Mesothelial cell of epicardium (in vitro differentiated cells): ENCODE measurements at regions not wholly inside any gene's neighbourhood (a gene's known extent, or its start where the extent isn't known, plus 50 kb on each side); places are given as distances from the start of the nearest gene placed in this dataset.

Source experiments
- DNase-seq, 2 experiments: peaks; one replicate each; pipeline ENCODE4 v3.0.0; 2021; ENCODE audit warnings: low spot score in 2 of 2; ENCODE audit not compliant: unreplicated experiment in 2 of 2
- H3K27ac Mint-ChIP-seq: 2 replicates; pipeline ENCODE4 v1.8.0; 2021; ENCODE audit warnings: mixed read lengths
- H3K27me3 Mint-ChIP-seq: 2 replicates; pipeline ENCODE4 v1.8.0; 2021; ENCODE audit warnings: low read depth, mixed read lengths
- H3K36me3 Mint-ChIP-seq: 2 replicates; pipeline ENCODE4 v1.8.0; 2021; ENCODE audit warnings: mixed read lengths
- H3K4me1 Mint-ChIP-seq: 2 replicates; pipeline ENCODE4 v1.8.0; 2021; ENCODE audit warnings: mixed read lengths
- H3K4me3 Mint-ChIP-seq: 2 replicates; pipeline ENCODE4 v1.8.0; 2021; ENCODE audit warnings: mild to moderate bottlenecking, moderate library complexity, mixed read lengths
- H3K9me3 Mint-ChIP-seq: 2 replicates; pipeline ENCODE4 v1.8.0; 2021; ENCODE audit warnings: mixed read lengths
- TF ChIP-seq, protein P1 (sequence below): fragments of 200-600 bp; sonication (generic); IDR thresholded peaks from one replicate; pipeline ENCODE4 v1.5.0; 2021; ENCODE audit warnings: antibody characterized with exemption; ENCODE audit not compliant: unreplicated experiment

DNA sequence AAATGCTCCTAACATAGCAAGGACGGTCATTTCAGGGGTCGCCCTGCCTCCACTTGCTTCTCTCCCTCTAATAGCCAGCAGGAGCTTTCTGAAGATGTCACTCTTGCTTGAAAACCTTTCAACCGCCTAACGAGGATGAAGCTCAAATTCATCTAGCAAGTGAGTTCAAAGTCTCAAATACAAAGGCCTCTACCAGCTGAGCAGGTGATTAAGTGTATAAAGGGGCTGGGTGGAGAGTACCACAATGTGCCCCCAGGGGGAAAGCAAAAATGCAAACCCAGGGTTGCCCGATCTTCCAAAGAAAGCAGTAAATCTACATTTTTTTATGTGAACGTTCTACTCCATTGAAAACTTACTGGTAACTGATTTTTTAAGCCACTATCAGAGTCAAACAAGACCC lies 50.4 kb upstream of the GRIP2 start:
- Mint-ChIP-seq H3K27me3 (peaks cover 78% of the 10 kb centered on the region), H3K4me1 (no peaks in the 10 kb centered on the region), H3K36me3 (no peaks in the 10 kb centered on the region), H3K9me3 (no peaks in the 10 kb centered on the region), H3K4me3 (no peak overlapping the region), H3K27ac (no peak overlapping the region)
- TF ChIP-seq, protein P1, sequence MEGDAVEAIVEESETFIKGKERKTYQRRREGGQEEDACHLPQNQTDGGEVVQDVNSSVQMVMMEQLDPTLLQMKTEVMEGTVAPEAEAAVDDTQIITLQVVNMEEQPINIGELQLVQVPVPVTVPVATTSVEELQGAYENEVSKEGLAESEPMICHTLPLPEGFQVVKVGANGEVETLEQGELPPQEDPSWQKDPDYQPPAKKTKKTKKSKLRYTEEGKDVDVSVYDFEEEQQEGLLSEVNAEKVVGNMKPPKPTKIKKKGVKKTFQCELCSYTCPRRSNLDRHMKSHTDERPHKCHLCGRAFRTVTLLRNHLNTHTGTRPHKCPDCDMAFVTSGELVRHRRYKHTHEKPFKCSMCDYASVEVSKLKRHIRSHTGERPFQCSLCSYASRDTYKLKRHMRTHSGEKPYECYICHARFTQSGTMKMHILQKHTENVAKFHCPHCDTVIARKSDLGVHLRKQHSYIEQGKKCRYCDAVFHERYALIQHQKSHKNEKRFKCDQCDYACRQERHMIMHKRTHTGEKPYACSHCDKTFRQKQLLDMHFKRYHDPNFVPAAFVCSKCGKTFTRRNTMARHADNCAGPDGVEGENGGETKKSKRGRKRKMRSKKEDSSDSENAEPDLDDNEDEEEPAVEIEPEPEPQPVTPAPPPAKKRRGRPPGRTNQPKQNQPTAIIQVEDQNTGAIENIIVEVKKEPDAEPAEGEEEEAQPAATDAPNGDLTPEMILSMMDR: no peak
- DNase-seq: no peak

DNA sequence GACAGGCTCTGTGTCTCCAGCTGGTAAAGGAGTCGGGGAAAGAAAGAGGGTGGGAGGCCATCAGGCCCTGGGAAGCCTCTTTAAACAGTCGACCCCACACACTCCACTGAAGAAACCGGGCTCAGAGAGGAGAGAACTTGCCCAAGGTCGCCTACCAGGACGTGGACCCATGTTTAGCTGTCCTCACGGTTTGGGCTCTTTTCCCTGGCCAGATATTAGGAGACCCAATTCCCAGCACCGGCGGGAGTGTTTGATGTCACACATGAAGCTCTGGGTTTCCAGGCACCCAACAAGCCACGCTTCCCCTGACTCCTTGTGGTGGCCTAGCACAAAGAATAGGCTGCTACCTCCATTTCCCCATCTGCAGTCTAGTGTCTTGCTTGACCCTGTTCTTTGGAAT lies 52.2 kb upstream of the GRIP2 start:
- Mint-ChIP-seq H3K4me3 (no peak overlapping the region), H3K27ac (no peak overlapping the region)
- TF ChIP-seq, protein P1: no peak

DNA sequence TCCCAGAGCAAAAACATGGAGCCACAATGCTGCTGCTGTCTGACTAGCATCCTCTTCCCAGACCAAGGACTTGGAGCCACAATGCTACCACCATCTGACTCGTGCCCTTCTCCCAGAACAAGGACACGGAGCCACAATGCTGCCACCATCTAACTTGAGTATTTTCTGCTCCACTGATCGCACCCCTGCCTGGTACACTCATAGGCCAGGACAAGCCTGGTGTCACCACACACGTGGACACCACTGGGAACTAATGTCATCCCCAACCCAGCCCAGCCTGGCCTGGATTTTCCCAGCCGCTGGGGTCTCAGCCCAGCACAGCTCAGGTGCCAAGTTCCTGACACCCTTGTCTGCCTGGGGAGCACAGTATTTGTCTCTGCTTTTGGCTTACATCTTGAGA lies 52.7 kb upstream of the GRIP2 start:
- TF ChIP-seq, protein P1: no peak
- Mint-ChIP-seq H3K27me3 (peaks cover 81% of the 10 kb centered on the region), H3K36me3 (no peaks in the 10 kb centered on the region), H3K27ac (no peak overlapping the region), H3K4me3 (no peak overlapping the region), H3K9me3 (no peaks in the 10 kb centered on the region), H3K4me1 (no peaks in the 10 kb centered on the region)
- no peak for DNase-seq

More for the DNA sequence above, 52.2 kb upstream of the GRIP2 start:
- H3K9me3 Mint-ChIP-seq: no peaks in the 10 kb centered on the region
- no peaks in the 10 kb centered on the region for H3K36me3 Mint-ChIP-seq
- peaks cover 80% of the 10 kb centered on the region for H3K27me3 Mint-ChIP-seq
- no peaks in the 10 kb centered on the region for H3K4me1 Mint-ChIP-seq
- DNase-seq: no peak

DNA sequence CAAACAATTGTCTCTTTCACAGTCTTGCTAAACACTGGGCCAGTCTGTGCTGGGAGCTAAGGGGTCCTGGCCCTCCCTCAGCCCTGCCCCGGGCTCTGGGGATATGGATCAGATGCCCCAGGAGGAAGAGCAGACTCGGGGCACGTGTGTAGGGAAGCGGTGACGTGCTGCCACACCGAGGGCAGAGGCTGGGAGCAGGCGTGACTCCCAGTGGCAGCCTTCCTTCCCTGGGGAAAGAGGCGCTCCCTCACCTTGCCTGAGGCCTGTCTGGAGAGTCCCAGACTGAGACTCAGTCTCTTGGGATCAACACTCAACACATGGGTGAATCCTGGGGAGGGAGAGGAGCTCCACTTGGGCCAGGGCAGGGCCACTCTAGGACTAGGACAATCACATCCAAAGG lies 54.1 kb upstream of the GRIP2 start:
- TF ChIP-seq, protein P1: no peak
- H3K4me3 Mint-ChIP-seq: no peak overlapping the region
- no peaks in the 10 kb centered on the region for H3K36me3 Mint-ChIP-seq
- DNase-seq: no peak
- H3K4me1 Mint-ChIP-seq: no peaks in the 10 kb centered on the region
- peaks cover 82% of the 10 kb centered on the region for H3K27me3 Mint-ChIP-seq
- no peak overlapping the region for H3K27ac Mint-ChIP-seq
- H3K9me3 Mint-ChIP-seq: peaks cover 3% of the 10 kb centered on the region

DNA sequence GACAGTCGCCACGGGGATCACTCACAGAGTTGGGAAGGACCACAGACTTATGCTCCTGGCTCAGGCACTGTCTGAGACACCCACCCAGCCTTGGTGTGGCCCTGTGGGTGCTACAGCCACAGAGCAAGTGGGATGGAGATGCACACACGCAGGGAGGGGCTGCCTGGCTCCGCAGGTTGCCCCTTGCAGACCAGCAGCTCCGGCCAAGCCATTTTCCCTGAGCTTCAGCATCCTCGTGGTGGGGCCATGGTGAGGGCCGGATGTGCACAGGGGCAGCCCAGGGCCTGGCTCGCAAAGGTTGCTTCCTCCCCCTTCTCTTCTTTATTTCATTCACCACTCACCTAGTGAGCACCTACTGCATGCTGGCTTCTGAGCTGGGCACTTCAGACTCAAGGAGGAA lies 55.4 kb upstream of the GRIP2 start:
- no peak for DNase-seq
- Mint-ChIP-seq H3K9me3 (peaks cover 3% of the 10 kb centered on the region), H3K4me1 (no peaks in the 10 kb centered on the region), H3K36me3 (no peaks in the 10 kb centered on the region), H3K27me3 (peaks cover 85% of the 10 kb centered on the region), H3K27ac (no peak overlapping the region), H3K4me3 (no peak overlapping the region)
- TF ChIP-seq, protein P1: no peak

DNA sequence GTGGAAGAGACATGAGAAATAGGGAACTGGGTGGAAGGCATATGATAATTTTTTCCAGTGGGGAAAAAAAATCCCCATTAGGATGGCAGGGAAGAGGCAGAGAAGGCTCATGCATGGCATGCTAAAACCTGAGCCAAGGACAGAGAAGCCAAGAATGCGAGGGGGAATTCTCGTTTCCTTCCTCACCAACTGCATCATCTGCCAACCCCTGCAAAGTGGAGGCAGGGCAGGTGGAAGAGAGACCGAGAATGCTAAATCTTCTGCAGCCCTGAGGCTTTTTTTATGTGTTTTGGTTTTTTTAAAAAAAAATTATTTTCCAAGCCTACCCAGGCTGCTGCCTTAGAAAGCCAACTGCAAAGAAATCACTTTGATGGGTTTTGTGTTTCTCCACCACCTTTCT lies 54.3 kb upstream of the CCDC174 start:
- no peaks in the 10 kb centered on the region for H3K36me3 Mint-ChIP-seq
- no peak overlapping the region for H3K4me3 Mint-ChIP-seq
- H3K27me3 Mint-ChIP-seq: peaks cover 86% of the 10 kb centered on the region
- TF ChIP-seq, protein P1: no peak
- H3K4me1 Mint-ChIP-seq: no peaks in the 10 kb centered on the region
- H3K27ac Mint-ChIP-seq: no peak overlapping the region
- DNase-seq: no peak
- peaks cover 3% of the 10 kb centered on the region for H3K9me3 Mint-ChIP-seq
